NCI-H2029 (cell line): ENCODE measurements at regions not wholly inside any gene's neighbourhood (a gene's known extent, or its start where the extent isn't known, plus 50 kb on each side); places are given as distances from the start of the nearest gene placed in this dataset.
"Not testable (repeated sequence)": the region's sequence is repeated elsewhere in the genome, so short reads cannot be mapped to it uniquely, and the experiment has no call there.

Experiments
- DNase-seq: peaks from one replicate; lab custom pipeline; 2025; lab: John Stamatoyannopoulos, UW

GRCh38 chr10:4635883-4636282, 190.1 kb upstream of the AKR1E2 start:
- no peak for DNase-seq

- DNase-seq: no peak
These were observed 190.6 kb upstream of the AKR1E2 start for GRCh38 chr10:4635388-4635787.

DNA sequence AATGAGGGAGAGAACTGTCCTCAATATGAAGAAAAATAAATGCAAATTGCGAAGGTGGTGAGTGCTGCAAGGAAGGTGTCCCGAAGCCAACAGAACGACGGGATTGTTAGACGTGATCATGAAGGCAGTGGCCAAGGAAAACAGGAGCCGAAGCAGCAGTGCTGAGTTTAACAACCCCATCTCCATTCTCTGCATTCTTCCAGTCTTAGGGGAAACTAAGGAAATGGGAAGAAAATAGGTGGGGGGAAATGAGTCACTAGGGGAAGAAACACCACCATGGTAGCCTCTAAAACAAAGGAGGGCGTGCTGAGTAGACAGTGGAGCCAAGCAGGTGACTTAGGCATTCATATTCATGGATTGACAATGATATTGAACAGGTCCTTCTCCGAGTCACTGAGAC, 192.2 kb upstream of the AKR1E2 start:
- DNase-seq: no peak

- no peak for DNase-seq
These were observed 192.8 kb upstream of the AKR1E2 start for GRCh38 chr10:4633186-4633585.

DNA sequence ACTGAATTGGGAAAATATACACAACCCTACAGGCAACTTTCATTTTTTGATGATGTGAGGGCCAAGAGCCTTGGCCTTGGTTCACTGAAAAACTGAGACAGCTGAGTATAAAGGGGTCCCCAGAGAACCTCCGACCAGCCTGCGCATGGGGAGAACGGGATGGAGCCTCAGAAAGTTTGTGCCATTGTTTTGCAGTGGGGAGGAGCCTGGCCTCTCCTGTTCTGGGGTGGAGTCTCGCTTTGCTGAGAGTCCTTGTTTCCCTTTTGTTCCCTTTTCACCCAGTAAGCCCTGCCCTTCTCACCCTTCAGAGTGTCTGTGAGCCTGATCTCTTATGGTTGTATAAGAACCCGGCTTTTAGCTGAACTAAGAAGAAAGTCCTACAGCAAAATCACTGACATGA, 193.2 kb upstream of the AKR1E2 start:
- no peak for DNase-seq

DNA sequence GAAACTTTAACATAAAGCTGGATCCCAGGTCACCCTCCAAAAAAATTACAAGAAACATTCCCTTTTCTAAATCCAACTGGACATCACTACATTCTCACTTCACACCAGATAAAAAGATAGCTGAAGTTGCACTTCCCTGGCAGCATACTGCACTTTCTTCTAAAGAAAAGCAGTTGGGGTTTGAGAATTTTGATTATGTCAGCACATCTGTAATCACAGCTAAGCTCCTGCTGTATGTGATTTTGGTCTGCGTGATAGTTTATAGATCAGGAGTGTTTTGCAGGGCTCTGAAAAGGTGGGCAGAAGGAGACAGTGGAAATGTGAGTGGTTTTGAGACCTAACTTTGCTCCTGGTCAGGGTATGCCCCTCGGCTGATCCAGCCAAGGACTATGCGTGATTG, 199.1 kb upstream of the AKR1E2 start:
- no peak for DNase-seq

GRCh38 chr10:4623757-4624420, 202.1 kb upstream of the AKR1E2 start:
- no peak for DNase-seq

DNA sequence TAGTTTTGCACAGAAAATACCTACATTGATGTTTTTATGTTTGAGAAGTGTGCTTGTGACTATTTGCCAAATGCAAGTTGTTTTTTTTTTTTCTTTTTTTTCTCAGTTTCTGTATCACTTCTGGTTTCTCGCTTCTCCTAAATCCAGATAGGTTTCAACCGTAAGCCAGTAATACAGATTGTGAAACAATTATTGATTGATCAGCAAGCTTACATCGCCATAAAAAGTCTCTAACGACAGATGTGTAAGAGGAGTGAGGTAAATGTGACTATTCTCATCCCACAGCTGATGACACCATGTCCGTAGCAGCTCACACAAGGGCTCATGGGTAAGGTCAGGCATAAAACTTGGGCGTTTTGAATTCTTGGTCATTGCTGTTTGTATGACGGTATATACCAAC, 202.8 kb upstream of the AKR1E2 start:
- no peak for DNase-seq

GRCh38 chr10:4622384-4622783, 203.6 kb upstream of the AKR1E2 start:
- no peak for DNase-seq

DNA sequence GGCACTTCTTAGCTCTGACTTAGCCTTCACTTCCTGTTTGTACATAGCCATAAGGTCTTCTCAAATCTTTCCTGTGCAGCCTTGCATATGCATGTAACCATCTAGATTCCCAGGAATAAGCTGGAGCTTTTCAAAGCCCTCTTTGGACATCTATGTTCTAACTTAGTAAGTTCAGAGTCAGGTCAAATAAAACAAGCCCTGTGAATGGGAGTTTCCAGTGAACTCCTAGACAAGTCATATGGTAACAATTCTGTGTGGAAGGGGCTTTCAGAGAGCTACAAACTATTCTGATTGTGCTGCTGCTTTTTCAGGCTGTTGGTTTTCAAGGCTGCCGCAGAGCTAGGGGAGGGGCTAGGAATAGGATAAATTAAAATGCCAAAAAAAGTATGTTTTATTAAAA, 208.4 kb upstream of the AKR1E2 start:
- no peak for DNase-seq

GRCh38 chr10:4615042-4615441, 211.0 kb upstream of the AKR1E2 start:
- DNase-seq: no peak

DNA sequence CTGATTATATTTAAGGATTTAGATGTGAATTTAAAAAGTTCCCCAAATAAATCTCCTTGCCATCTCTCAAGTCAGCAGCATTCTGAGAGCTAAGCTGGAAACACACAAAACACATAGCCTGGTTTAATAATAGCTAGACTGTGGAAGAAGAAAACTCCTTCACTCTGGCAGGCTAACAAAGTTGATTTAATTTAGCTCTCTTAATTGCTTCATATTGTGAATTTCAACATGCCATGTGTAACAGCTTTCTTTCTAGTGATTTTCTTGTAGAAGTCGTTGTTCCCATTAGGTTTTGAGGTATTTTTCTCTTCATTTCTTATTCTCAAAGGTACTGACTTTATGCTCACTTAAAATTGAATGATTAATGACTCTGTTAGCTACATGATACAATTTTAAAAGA, 216.8 kb upstream of the AKR1E2 start:
- no peak for DNase-seq

GRCh38 chr10:4607681-4608080, 218.3 kb upstream of the AKR1E2 start:
- no peak for DNase-seq

DNA sequence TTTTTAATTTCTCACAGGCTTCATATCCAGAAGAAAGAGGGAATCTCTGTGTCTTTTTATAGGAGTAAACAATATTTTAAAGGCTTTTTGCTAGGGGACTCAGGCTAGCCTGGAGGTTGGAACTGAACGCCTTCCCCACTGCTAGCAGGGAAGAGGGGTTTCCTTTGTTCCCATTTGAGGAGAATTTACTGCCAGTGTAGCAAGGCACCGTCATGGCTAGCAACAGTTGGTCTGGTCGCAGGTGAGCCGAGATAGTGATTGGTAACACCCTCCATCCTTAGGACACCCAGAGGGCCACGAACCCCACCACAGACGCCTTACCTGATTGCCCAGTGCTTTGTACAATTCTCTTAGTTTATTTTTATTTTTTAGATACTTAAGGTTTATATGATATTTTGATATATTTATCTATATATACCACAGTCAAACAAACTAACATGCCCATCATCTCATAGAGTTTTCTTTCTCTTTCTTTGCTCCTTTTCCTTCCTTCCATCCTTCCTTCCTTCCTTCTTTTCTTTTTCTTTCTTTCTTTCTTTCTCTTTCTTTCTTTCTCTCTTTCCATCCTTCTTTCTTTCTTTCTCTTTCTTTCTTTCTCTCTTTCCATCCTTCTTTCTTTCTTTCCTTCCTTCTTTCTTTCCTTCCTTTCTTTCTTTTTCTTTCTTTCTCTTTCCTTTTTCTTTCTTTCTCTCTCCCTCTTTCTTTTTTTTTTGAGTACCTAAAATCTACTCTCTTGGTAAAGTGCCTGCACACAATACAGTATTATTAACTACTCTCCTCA, 219.0 kb upstream of the AKR1E2 start:
- no peak for DNase-seq

GRCh38 chr10:4602764-4603491, 223.1 kb upstream of the AKR1E2 start:
- no peak for DNase-seq

GRCh38 chr10:4599471-4599870, 226.5 kb upstream of the AKR1E2 start:
- DNase-seq: no peak

- DNase-seq: not testable (repeated sequence)
These were observed 228.1 kb upstream of the AKR1E2 start for GRCh38 chr10:4597898-4598297.

DNA sequence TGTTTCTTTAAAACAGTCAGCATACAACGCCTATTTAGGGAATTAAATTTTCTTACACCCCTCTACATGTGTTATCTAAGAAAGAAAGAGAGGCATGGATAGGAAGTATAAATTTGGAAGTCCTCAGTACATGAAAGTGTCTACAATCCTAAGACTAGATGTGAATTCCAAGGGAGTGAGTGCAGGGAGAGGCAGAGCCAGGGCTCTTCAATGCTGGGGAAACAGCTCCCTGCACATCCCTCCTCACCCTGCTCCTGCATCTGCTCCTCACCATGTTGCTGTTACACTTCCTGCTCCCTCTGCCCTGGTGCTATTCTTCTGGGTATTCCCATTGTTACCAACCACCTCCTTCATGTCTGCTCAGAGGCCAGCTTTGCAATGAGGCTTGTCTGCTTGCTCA, 229.1 kb upstream of the AKR1E2 start:
- DNase-seq: no peak

- no peak for DNase-seq
These were observed 230.2 kb upstream of the AKR1E2 start for GRCh38 chr10:4595719-4596319.

DNA sequence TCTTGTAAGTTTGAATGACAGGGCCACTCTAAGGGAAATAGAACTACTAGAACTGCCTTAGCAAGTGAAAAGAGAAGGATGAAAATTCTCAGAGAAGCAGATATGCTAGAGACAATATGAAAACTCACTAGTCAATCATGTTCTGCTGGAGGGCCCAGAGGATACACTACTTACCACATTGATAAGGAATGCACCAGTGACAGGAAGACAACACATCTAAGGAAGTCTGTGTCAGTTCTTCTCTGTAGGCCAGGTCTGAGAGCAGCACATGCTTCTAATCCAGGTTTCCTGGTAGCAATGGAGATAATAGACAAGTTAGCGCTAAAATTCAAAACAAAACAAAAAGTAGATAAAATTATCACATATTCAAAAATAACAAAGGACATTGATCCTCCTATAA, 235.2 kb upstream of the AKR1E2 start:
- DNase-seq: no peak

GRCh38 chr10:4588824-4589223, 237.2 kb upstream of the AKR1E2 start:
- no peak for DNase-seq

DNA sequence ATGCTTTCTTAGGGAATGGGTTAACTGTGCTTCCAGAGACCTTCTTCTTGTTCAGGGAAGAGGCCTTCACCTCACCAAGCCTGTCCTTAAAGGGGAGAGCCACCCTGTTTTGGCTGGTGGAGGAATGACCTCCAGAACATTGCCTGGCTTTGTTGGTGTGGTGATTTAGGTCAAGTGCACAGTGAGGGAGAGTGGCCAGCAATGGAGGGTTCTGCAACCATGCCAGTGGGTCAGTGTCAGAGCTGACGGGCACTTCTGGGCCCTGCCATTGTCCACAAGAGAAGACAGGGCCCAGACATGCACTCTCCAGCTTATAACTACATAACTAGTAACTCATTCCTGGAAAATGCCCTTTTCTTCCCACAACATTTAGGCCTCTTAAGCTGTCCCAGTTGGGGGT, 238.5 kb upstream of the AKR1E2 start:
- no peak for DNase-seq

DNA sequence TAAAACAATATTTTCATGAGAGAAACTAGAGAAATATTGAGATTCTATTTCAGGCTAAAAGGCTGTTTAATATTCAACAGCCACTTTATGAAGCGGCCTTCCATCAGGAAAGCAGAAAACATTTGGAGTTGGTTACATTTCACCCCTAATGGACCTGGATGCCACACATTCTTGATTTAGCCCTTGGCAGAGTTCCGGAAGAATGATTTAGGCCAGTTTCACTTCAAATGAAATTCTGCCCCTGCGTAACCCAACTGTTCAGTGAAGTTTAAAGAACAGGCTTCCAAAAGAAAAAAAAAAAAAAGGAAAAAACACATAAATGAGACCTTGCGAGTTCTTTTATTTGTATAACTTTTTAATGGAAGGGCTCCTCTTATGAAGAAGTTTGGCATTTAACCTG, 239.2 kb upstream of the AKR1E2 start:
- no peak for DNase-seq
